Body of pancreas (tissue), 4 donors: ENCODE measurements at regions not wholly inside any gene's neighbourhood (a gene's known extent, or its start where the extent isn't known, plus 50 kb on each side); places are given as distances from the start of the nearest gene placed in this dataset.

Experiments
- CTCF ChIP-seq, 7 experiments: fragments of 450-650 bp in 4 of 7; fragments of 200-600 bp in 3 of 7; sonication (generic) in 3 of 7; IDR thresholded peaks; one replicate each; pipeline ENCODE4 v1.5.1; 2016 to 2019; ENCODE audit warnings: antibody characterized with exemption in 7 of 7
- POLR2A ChIP-seq, 3 donors: fragments of 450-650 bp; IDR thresholded peaks; one replicate each; pipeline ENCODE4 v1.6.1; 2016; ENCODE audit warnings: antibody characterized with exemption in 3 of 3, mild to moderate bottlenecking in 2 of 3

- TF ChIP-seq CTCF (IDR thresholded peaks at IDR 0.05), result no peak
- TF ChIP-seq POLR2A (IDR thresholded peaks at IDR 0.05), result no peak
Observed at GRCh38 chr12:127636882-127637281, 630.1 kb upstream of the TMEM132C start.
